Glomerular endothelial cell (primary cell): ENCODE measurements at regions not wholly inside any gene's neighbourhood (a gene's known extent, or its start where the extent isn't known, plus 50 kb on each side); places are given as distances from the start of the nearest gene placed in this dataset.

ENCODE experiments used
- DNase-seq: peaks from one replicate; pipeline ENCODE4 v3.0.0-alpha.2; 2011; ENCODE audit warnings: low read depth, low spot score; ENCODE audit errors: extremely low read depth

- DNase-seq, result peak; percentile 92
Observed at GRCh38 chr14:22699801-22700564, 55.8 kb upstream of the OR6J1 start.

DNA sequence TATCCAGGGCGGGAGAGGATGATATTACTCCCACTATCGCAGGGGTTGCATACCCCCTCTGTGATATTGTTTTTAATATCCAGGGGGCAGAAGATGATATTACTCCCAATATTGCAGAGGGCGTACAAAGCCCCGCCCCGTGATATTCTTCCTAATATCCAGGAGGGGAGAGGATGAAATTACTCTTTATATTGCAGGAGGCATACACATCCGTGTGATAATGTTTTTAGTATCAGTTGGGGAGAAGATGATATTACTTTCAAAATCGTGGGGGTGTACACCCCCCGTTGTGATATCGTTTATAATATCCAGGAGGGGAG lies 52.9 kb upstream of the OXA1L start:
- DNase-seq, result no peak

GRCh38 chr14:22715186-22715812 lies 51.2 kb upstream of the OXA1L start:
- DNase-seq, result no peak

DNA sequence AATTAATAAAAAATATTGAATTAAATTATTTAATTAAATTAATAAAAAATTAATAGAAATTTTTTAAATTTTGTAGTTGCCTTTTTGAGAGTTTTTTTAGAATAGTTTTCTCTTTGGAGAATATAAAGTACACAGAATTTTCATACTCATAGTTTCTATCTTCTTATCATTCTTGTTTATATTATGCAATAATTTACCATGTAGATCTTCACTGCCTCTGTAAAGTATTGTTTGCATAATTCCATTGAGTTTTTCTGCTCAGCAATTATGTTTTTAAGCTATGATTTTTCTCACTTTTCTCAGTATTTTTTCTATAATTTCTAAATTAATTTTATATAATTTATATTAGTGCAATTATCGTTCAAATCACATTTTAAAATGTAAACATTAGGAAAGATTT lies 50.6 kb upstream of the OXA1L start:
- no peak for DNase-seq
